ENCODE measurements at regions not wholly inside any gene's neighbourhood (a gene's known extent, or its start where the extent isn't known, plus 50 kb on each side); places are given as distances from the start of the nearest gene placed in this dataset.

GRCh38 chr7:93036807-93037206, 81.0 kb downstream of the SAMD9 start:
- WGBS, 2 donors, result 41 to 49% methylated on average over 2 of the region's 2 CpGs
- Histone ChIP-seq H3K27me3 (no peaks in the 10 kb centered on the region), H3K4me3 (no peak overlapping the region), H3K27ac (no peak overlapping the region), H3K36me3 (no peaks in the 10 kb centered on the region), H3K9me3 (peaks cover 0 to 3% (median 0%) of the 10 kb centered on the region in 4 donors), H3K4me1 (no peaks in the 10 kb centered on the region)
- DNase-seq, result no peak
- intact Hi-C loops (cut with DNase I), result no loop called here
- TF ChIP-seq EP300 (IDR thresholded peaks at IDR 0.05), result no peak
- TF ChIP-seq, protein P1, sequence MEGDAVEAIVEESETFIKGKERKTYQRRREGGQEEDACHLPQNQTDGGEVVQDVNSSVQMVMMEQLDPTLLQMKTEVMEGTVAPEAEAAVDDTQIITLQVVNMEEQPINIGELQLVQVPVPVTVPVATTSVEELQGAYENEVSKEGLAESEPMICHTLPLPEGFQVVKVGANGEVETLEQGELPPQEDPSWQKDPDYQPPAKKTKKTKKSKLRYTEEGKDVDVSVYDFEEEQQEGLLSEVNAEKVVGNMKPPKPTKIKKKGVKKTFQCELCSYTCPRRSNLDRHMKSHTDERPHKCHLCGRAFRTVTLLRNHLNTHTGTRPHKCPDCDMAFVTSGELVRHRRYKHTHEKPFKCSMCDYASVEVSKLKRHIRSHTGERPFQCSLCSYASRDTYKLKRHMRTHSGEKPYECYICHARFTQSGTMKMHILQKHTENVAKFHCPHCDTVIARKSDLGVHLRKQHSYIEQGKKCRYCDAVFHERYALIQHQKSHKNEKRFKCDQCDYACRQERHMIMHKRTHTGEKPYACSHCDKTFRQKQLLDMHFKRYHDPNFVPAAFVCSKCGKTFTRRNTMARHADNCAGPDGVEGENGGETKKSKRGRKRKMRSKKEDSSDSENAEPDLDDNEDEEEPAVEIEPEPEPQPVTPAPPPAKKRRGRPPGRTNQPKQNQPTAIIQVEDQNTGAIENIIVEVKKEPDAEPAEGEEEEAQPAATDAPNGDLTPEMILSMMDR (IDR thresholded peaks at IDR 0.05), result no peak
- TF ChIP-seq POLR2AphosphoS5 (IDR thresholded peaks at IDR 0.05), result no peak
- no peak for TF ChIP-seq POLR2A (IDR thresholded peaks at IDR 0.05)

DNA sequence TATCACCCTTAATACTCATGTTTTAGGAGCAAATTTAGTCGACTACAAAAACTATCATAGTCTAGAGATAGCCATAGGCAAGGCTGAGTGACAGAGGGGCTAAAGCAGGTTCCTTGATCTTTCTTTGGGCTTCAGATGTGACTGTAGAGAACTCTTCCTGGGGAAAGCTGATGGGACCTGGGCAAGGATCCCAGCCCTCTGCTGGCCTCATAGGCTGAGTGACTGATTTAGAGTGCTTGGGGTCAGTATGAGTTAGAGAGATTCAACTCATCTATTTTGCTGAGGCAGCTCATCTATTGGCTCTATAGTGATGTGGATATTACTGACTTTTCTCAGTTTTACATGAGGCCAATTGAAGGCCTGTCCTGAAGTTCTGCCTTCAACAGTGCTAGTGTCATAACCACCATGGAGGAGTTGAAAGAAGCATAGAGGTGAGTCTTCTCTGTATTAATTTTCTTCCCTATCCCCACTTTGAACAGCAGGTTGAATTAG, 81.6 kb downstream of the SAMD9 start:
- Histone ChIP-seq H3K4me3 (no peak overlapping the region), H3K27me3 (no peaks in the 10 kb centered on the region), H3K36me3 (no peaks in the 10 kb centered on the region), H3K9me3 (peaks cover 0 to 3% (median 0%) of the 10 kb centered on the region in 4 donors), H3K4me1 (no peaks in the 10 kb centered on the region), H3K27ac (no peak overlapping the region)
- TF ChIP-seq, protein P1 (IDR thresholded peaks at IDR 0.05), result no peak
- TF ChIP-seq POLR2AphosphoS5 (IDR thresholded peaks at IDR 0.05) (no peak), POLR2A (IDR thresholded peaks at IDR 0.05) (no peak), EP300 (IDR thresholded peaks at IDR 0.05) (no peak)
- intact Hi-C loops (cut with DNase I), result no loop called here
- DNase-seq, result no peak
- WGBS, 2 donors, result 87 to 89% methylated on average over 1 of the region's 1 CpG

- Histone ChIP-seq H3K27ac (no peak overlapping the region), H3K27me3 (no peaks in the 10 kb centered on the region), H3K36me3 (no peaks in the 10 kb centered on the region), H3K9me3 (peaks cover 0 to 3% (median 0%) of the 10 kb centered on the region in 4 donors), H3K4me1 (no peaks in the 10 kb centered on the region), H3K4me3 (no peak overlapping the region)
- TF ChIP-seq EP300 (IDR thresholded peaks at IDR 0.05) (no peak), POLR2AphosphoS5 (IDR thresholded peaks at IDR 0.05) (no peak), POLR2A (IDR thresholded peaks at IDR 0.05) (no peak)
- TF ChIP-seq, protein P1 (IDR thresholded peaks at IDR 0.05), result no peak
- intact Hi-C loops (cut with DNase I), result no loop called here
- DNase-seq, result no peak
Observed at GRCh38 chr7:93031795-93032194, 86.0 kb downstream of the SAMD9 start.

- H3K9me3 ChIP-seq, result peaks cover 0 to 3% (median 0%) of the 10 kb centered on the region in 4 donors
- no peak overlapping the region for H3K4me3 ChIP-seq
- no peaks in the 10 kb centered on the region for H3K27me3 ChIP-seq
- TF ChIP-seq POLR2A (IDR thresholded peaks at IDR 0.05) (no peak), POLR2AphosphoS5 (IDR thresholded peaks at IDR 0.05) (no peak), EP300 (IDR thresholded peaks at IDR 0.05) (no peak)
- TF ChIP-seq, protein P1 (IDR thresholded peaks at IDR 0.05), result no peak
- H3K4me1 ChIP-seq, result no peaks in the 10 kb centered on the region
- intact Hi-C loops (cut with DNase I), result no loop called here
- H3K36me3 ChIP-seq, result no peaks in the 10 kb centered on the region
- H3K27ac ChIP-seq, result no peak overlapping the region
- no peak for DNase-seq
Observed at GRCh38 chr7:93030605-93031225, 87.1 kb downstream of the SAMD9 start.

- no peaks in the 10 kb centered on the region for H3K27me3 ChIP-seq
- intact Hi-C loops (cut with DNase I), result loop anchor here (5.0 kb wide), 1 partner anchor 1098 kb away; no protein-coding TSS in a partner anchor
- WGBS, 2 donors, result 50 to 79% methylated on average over 7 of the region's 7 CpGs
Observed at GRCh38 chr7:93029056-93029455, 88.7 kb downstream of the SAMD9 start.

More at GRCh38 chr7:93029056-93029455, 88.7 kb downstream of the SAMD9 start:
- Histone ChIP-seq H3K9me3 (peaks cover 0 to 3% (median 0%) of the 10 kb centered on the region in 4 donors), H3K4me1 (no peaks in the 10 kb centered on the region), H3K27ac (no peak overlapping the region), H3K36me3 (no peaks in the 10 kb centered on the region), H3K4me3 (no peak overlapping the region)
- TF ChIP-seq POLR2A (IDR thresholded peaks at IDR 0.05) (no peak), EP300 (IDR thresholded peaks at IDR 0.05) (no peak), POLR2AphosphoS5 (IDR thresholded peaks at IDR 0.05) (no peak)
- TF ChIP-seq, protein P1 (IDR thresholded peaks at IDR 0.05), result no peak
- no peak for DNase-seq

Data from sigmoid colon (tissue), 6 donors.